ENCODE measurements at regions not wholly inside any gene's neighbourhood (a gene's known extent, or its start where the extent isn't known, plus 50 kb on each side); places are given as distances from the start of the nearest gene placed in this dataset.

DNA sequence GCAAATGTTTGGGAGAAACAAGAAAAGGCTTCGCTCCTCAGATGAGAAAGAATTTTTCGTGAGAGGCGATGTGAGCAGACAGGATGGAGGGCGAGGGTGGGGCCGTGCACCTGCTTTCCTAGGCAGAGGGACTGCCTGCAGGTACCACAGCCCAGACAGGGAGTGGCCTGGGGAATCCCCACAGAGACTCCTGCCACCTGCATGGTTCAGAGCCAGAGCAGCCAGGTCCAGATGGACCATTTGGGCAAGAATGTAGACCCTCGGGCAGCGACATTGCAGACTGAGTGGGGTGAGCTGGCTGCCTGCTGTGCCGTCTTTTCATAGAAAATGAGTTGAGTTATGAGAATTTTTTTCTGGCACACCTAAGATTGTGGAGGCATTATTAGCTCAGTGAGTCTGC is 216.8 kb downstream of the SNX10 start:
- intact Hi-C loops (cut with DNase I), result no loop called here
- no peak for DNase-seq
- Histone ChIP-seq H3K4me1 (replicated peaks in 1 of 2) (no peaks in the 10 kb centered on the region), H3K27ac (no peak overlapping the region), H3K36me3 (replicated peaks in 1 of 2) (no peaks in the 10 kb centered on the region), H3K27me3 (no peaks in the 10 kb centered on the region), H3K4me3 (no peak overlapping the region), H3K9me3 (replicated peaks in 1 of 3) (no peaks in the 10 kb centered on the region)
- TF ChIP-seq, protein P1, sequence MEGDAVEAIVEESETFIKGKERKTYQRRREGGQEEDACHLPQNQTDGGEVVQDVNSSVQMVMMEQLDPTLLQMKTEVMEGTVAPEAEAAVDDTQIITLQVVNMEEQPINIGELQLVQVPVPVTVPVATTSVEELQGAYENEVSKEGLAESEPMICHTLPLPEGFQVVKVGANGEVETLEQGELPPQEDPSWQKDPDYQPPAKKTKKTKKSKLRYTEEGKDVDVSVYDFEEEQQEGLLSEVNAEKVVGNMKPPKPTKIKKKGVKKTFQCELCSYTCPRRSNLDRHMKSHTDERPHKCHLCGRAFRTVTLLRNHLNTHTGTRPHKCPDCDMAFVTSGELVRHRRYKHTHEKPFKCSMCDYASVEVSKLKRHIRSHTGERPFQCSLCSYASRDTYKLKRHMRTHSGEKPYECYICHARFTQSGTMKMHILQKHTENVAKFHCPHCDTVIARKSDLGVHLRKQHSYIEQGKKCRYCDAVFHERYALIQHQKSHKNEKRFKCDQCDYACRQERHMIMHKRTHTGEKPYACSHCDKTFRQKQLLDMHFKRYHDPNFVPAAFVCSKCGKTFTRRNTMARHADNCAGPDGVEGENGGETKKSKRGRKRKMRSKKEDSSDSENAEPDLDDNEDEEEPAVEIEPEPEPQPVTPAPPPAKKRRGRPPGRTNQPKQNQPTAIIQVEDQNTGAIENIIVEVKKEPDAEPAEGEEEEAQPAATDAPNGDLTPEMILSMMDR (IDR thresholded peaks at IDR 0.05), result no peak
- no peak for TF ChIP-seq POLR2A (IDR thresholded peaks at IDR 0.05)
- WGBS, 4 donors, result 81 to 88% (median 85%) methylated on average over 8 of the region's 8 CpGs

DNA sequence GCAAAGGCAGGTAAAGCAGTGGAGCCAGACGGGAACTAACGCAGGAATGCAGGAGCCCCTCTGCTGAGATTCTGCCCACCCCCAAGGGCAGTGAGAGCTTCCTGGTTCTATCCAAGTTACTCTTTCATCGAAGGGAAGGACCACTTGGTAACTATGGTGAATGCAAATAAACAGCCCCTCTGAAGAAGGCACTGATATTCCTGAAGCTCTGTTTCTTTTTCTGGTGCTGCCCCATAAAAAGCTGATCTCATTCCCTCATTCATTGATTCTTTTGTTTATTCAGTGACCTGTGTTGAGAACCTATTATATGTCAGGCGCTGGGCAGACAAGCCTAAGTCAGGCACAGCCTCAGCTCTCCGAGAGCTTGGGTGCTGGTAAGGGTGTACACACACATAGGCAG is 217.3 kb downstream of the SNX10 start:
- intact Hi-C loops (cut with DNase I), result no loop called here
- H3K9me3 ChIP-seq (replicated peaks in 1 of 3), result no peaks in the 10 kb centered on the region
- H3K27ac ChIP-seq, result no peak overlapping the region
- no peaks in the 10 kb centered on the region for H3K4me1 ChIP-seq (replicated peaks in 1 of 2)
- H3K36me3 ChIP-seq (replicated peaks in 1 of 2), result no peaks in the 10 kb centered on the region
- no peaks in the 10 kb centered on the region for H3K27me3 ChIP-seq
- 79 to 85% (median 80%) methylated on average over 5 of the region's 5 CpGs for WGBS, 4 donors
- DNase-seq, result no peak
- no peak overlapping the region for H3K4me3 ChIP-seq
- no peak for TF ChIP-seq POLR2A (IDR thresholded peaks at IDR 0.05)
- TF ChIP-seq, protein P1 (IDR thresholded peaks at IDR 0.05), result no peak

DNA sequence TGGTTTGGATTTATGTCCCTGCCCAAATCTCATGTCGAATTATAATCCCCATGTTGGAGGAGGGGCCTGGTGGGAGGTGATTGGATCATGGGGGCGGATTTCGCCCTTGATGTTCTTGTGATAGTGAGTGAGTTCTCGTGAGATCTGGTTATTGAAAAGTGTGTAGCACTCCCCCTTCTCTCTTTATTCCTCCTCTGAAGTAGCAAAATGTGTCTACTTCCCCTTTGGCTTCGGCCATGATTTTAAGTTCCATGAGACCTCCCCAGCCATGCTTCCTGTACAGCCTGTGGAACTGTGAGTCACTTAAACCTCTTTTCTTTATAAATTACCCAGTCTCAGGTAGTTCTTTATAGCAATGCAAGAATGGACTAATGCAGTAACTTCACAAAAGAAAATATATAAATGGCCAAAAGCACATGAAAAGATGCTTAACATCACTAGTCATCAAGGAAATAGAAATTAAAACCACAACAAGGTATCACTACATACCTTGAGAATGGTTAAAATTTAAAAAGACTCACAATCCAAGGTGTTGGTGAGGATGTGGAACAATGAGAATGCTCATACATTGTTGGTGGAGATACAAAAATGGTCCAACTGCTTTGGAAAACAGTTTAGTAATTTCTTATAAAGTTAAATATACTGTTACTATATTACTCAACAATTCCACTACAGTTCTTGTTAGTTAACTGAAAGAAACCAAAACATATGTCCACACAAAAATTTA is 218.7 kb downstream of the SNX10 start:
- H3K27ac ChIP-seq, result no peak overlapping the region
- DNase-seq, result no peak
- H3K36me3 ChIP-seq (replicated peaks in 1 of 2), result no peaks in the 10 kb centered on the region
- no peaks in the 10 kb centered on the region for H3K27me3 ChIP-seq
- TF ChIP-seq POLR2A (IDR thresholded peaks at IDR 0.05), result no peak
- TF ChIP-seq, protein P1 (IDR thresholded peaks at IDR 0.05), result no peak
- no peaks in the 10 kb centered on the region for H3K4me1 ChIP-seq (replicated peaks in 1 of 2)
- no peak overlapping the region for H3K4me3 ChIP-seq
- no peaks in the 10 kb centered on the region for H3K9me3 ChIP-seq (replicated peaks in 1 of 3)
- intact Hi-C loops (cut with DNase I), result no loop called here
- WGBS, 4 donors, result 80 to 92% (median 84%) methylated on average over 5 of the region's 5 CpGs

DNA sequence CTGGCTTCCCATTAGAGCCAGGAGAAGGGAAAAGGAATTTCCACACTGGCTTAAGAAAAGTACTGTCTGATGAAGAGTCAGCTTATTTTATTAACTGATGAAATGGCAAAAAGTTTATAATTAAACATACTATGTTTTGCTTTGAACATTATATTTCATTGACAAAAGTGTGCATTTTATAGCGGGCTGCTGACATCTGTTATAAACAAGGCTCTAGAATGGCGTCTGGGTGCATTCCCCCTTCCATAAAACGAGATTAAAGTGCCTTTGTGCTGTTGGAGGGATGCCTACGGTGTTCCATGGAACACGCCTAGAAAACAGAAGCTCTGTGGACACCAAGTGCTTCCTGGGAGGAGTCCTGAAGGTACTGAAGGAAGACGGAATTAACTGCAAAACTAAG is 220.2 kb downstream of the SNX10 start:
- intact Hi-C loops (cut with DNase I), result no loop called here
- H3K4me3 ChIP-seq, result no peak overlapping the region
- TF ChIP-seq POLR2A (IDR thresholded peaks at IDR 0.05), result no peak
- TF ChIP-seq, protein P1 (IDR thresholded peaks at IDR 0.05), result no peak
- H3K36me3 ChIP-seq (replicated peaks in 1 of 2), result no peaks in the 10 kb centered on the region
- 67 to 78% (median 74%) methylated on average over 6 of the region's 6 CpGs for WGBS, 4 donors
- no peaks in the 10 kb centered on the region for H3K4me1 ChIP-seq (replicated peaks in 1 of 2)
- DNase-seq, result no peak
- H3K27me3 ChIP-seq, result no peaks in the 10 kb centered on the region
- H3K9me3 ChIP-seq (replicated peaks in 1 of 3), result no peaks in the 10 kb centered on the region
- H3K27ac ChIP-seq, result no peak overlapping the region
